ENCODE measurements at regions not wholly inside any gene's neighbourhood (a gene's known extent, or its start where the extent isn't known, plus 50 kb on each side); places are given as distances from the start of the nearest gene placed in this dataset.

DNA sequence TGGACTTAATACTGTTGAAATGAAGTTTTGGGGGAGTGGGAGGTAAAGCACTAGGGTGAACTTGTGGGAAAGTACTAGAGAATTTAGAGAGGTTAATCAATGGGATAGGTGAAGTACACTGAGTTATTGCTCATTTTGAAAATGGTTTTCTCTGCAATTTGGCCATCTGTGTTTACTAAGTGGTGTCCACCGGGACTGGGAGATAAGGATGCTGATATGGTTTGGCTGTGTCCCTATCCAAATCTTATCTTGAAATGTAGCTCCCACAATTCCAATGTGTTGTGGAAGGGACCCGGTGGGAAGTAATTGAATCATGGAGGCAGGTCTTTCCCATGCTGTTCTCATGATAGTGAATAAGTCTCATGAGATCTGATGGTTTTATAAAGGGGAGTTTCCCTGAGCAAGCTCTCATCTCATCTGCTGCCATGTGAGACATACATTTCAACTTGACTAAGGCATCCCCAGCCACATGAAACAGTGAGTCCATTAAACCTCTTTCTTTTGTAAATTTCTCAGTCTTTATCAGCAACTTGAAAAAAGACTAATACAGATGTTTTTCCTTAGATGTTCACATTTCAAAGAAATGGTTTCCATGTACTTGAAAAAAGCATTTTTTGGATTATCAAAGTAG lies 1569.4 kb upstream of the PRR20A start:
- TF ChIP-seq SALL2 (tag by site-specific recombination; IDR thresholded peaks at IDR 0.05; ENCODE audit: borderline replicate concordance) (no peak), ZNF335 (tag by site-specific recombination; conservative IDR thresholded peaks at IDR 0.05) (no peak), ZNF146 (tag by site-specific recombination; IDR thresholded peaks at IDR 0.05) (no peak)
- H3K4me3 ChIP-seq (ENCODE audit: low read depth, low read length) = no peak overlapping the region
- POLR2A ChIA-PET = no interaction called here
- CTCF ChIA-PET = no interaction called here
- no peak overlapping the region for H3K27ac ChIP-seq (ENCODE audit: extremely low read depth, low read depth, low read length)
- H3K36me3 ChIP-seq (ENCODE audit: control insufficient read depth in 2 of 2, insufficient read depth in 1 of 2, low read length in 2 of 2) = no peaks in the 10 kb centered on the region
- no peaks in the 10 kb centered on the region for H3K9me3 ChIP-seq (ENCODE audit: control insufficient read depth, insufficient read depth, low read depth, low read length)
- H3K4me1 ChIP-seq (ENCODE audit: control insufficient read depth, insufficient read depth, low read length) = no peaks in the 10 kb centered on the region

- no peak overlapping the region for H3K27ac ChIP-seq (ENCODE audit: extremely low read depth, low read depth, low read length)
- no peaks in the 10 kb centered on the region for H3K36me3 ChIP-seq (ENCODE audit: control insufficient read depth in 2 of 2, insufficient read depth in 1 of 2, low read length in 2 of 2)
- POLR2A ChIA-PET = no interaction called here
- CTCF ChIA-PET = no interaction called here
- no peak for TF ChIP-seq ZNF239 (tag by site-specific recombination; IDR thresholded peaks at IDR 0.05)
- no peak for TF ChIP-seq ZNF19 (tag by site-specific recombination; IDR thresholded peaks at IDR 0.05; ENCODE audit: low read depth)
- no peak overlapping the region for H3K4me3 ChIP-seq (ENCODE audit: low read depth, low read length)
- no peaks in the 10 kb centered on the region for H3K4me1 ChIP-seq (ENCODE audit: control insufficient read depth, insufficient read depth, low read length)
- no peaks in the 10 kb centered on the region for H3K9me3 ChIP-seq (ENCODE audit: control insufficient read depth, insufficient read depth, low read depth, low read length)
These were observed 1568.3 kb upstream of the PRR20A start for GRCh38 chr13:55572408-55572807.

GRCh38 chr13:55572862-55573261 lies 1567.9 kb upstream of the PRR20A start:
- CTCF ChIA-PET = interaction anchor here (0.6 kb wide), 1 partner anchor 89 kb away, joined by 3 read pairs; no protein-coding TSS in a partner anchor
- Histone ChIP-seq H3K4me1 (ENCODE audit: control insufficient read depth, insufficient read depth, low read length) (no peaks in the 10 kb centered on the region), H3K4me3 (ENCODE audit: low read depth, low read length) (no peak overlapping the region), H3K9me3 (ENCODE audit: control insufficient read depth, insufficient read depth, low read depth, low read length) (no peaks in the 10 kb centered on the region), H3K27ac (ENCODE audit: extremely low read depth, low read depth, low read length) (no peak overlapping the region), H3K36me3 (ENCODE audit: control insufficient read depth in 2 of 2, insufficient read depth in 1 of 2, low read length in 2 of 2) (no peaks in the 10 kb centered on the region)
- TF ChIP-seq TRIM28 (IDR thresholded peaks at IDR 0.05; ENCODE audit: borderline replicate concordance, low read length) (no peak), ZNF514 (tag by site-specific recombination; IDR thresholded peaks at IDR 0.05) (no peak), MYNN (tag by site-specific recombination; IDR thresholded peaks at IDR 0.05; ENCODE audit: borderline replicate concordance) (no peak), ZSCAN4 (tag by site-specific recombination; IDR thresholded peaks at IDR 0.05) (no peak), ZNF266 (tag by site-specific recombination; IDR thresholded peaks at IDR 0.05; ENCODE audit: low read depth) (no peak), ZNF114 (tag by site-specific recombination; IDR thresholded peaks at IDR 0.05) (no peak), ZNF394 (tag by site-specific recombination; IDR thresholded peaks at IDR 0.05; ENCODE audit: borderline replicate concordance) (no peak), ZNF658 (tag by site-specific recombination; IDR thresholded peaks at IDR 0.05) (no peak), RBAK (tag by site-specific recombination; IDR thresholded peaks at IDR 0.05) (no peak), ZBTB17 (tag by site-specific recombination; IDR thresholded peaks at IDR 0.05) (no peak), GLIS1 (tag by site-specific recombination; IDR thresholded peaks at IDR 0.05) (no peak), KLF7 (tag by site-specific recombination; IDR thresholded peaks at IDR 0.05; ENCODE audit: borderline replicate concordance) (no peak), ATF2 (tag by site-specific recombination; IDR thresholded peaks at IDR 0.05; ENCODE audit: low read depth) (no peak)
- POLR2A ChIA-PET = no interaction called here
